ENCODE measurements at regions not wholly inside any gene's neighbourhood (a gene's known extent, or its start where the extent isn't known, plus 50 kb on each side); places are given as distances from the start of the nearest gene placed in this dataset.
"Not testable (repeated sequence)": the region's sequence is repeated elsewhere in the genome, so short reads cannot be mapped to it uniquely, and the experiment has no call there.

DNA sequence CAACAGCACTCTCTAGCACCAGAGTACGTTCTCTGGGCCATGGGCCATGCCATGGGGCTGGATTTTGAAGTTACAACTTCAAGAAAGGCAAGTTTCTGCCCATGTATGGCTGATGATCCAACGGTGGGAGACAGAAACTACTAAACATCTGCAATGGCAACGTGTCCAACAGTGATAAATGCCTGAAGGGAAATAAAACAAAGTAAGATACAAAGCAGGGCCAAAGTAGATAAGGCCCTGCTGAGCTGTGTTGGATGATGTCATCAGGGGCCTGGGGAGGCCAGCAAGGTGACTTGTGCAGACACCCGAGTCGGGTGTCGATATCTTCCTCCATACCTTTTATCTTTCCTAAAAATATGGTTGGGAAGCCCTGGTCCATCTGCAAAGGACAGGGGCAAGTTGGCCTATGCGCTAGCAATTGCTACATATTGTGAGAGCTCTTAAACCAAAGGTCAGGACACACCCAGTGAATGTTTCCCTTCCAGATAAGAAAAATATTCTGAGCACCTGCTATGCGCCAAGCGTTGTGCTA is 487.2 kb downstream of the MN1 start:
- no peak for DNase-seq (ENCODE audit: low read depth)

DNA sequence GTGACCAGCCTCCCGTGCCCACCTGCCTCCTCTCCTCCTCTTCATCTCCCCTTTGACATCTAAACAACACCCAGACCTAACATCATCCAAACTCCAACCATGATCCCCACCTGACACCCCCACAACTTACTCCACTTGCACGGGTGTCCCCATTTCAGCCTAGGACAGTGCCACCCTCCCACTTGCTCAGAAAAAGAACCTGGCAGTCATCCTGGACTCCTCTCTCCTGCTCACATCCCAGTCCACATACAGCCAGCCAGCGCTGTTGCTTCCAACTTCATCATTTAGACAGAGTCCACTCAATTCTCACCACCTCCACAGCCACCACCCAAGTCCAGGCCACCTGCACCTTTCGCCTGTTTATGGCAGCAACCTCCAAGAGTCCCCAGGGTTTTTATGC is 485.7 kb downstream of the MN1 start:
- no peak for DNase-seq (ENCODE audit: low read depth)

DNA sequence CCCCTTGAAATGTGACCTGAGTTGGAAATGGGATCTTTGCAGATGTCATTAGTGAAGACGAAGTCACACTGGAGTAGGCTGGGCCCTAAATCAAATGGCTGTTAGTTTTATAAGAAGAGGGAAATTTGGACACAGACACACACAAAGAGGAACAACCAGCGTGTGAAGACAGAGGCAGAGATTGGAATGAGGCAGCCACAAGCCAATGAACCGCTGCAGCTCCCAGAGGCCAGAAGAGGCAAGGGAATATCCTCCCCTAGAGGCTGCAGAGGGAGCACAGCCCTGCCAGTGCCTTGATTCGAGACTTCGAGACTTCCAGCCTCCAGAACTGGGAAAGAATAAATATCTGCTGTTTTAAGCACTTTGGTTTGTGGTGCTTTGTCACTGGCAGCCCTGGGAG is 484.5 kb downstream of the MN1 start:
- no peak for DNase-seq (ENCODE audit: low read depth)

DNA sequence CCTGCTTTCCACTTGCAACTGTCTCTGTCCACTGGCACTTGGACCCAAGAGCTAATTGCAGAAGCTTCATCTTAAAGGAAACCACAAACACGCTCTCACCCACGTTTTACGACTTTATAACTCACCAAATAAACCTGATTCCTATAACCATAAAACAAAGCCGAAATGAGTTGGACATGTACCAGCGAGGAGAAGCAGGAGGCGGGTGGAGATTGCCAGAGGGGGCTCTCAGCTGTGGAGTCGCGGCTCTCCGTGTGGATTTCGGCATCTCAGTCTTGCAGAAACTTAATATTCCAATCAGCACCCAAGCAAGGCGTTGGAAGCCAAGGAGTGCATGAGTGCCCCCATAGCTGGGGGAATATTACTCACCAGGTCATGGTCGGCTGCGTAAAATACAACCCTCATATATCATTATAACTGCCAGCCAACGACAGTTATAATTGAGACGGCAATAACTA is 483.6 kb downstream of the MN1 start:
- DNase-seq (ENCODE audit: low read depth) = no peak

DNA sequence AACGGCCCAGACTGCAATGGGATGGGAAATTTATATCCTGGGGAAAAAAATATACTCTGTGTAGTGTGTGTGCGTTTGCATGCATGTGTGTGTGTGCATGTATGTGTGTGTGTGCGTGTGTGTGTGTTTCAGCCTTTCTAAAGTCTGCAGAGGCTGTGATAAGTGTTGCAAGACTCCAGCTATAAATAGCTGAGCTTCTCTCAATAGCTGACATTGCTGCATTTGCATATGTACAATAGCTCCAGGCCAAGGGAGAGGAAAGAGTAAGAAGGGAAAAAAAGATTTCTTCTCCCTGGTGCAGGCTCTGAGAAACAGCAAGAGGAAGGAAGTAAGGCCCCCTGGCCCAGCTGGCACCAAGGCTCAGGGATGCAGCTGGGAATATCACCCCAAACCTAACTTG is 483.0 kb downstream of the MN1 start:
- no peak for DNase-seq (ENCODE audit: low read depth)

DNA sequence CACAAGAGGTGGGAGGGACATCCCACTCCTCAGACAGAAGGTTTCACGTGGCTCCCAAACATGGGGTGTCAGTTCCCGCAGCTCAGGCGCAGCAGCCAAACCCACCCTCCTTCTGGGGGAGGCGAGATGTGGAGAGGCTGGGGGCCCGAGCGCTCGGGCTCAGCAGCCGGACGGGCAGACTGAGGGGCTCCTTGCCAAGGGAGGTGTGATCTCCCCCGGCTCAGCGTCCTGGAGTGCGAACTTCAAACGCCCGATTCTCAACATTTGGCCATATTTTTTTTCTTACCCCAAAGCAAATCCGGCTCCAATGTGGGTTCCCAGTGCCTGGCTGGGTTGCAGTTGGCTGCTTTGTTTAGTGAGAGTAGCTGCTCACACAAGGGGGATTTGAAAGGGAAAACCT is 477.9 kb downstream of the MN1 start:
- DNase-seq (ENCODE audit: low read depth) = no peak

DNA sequence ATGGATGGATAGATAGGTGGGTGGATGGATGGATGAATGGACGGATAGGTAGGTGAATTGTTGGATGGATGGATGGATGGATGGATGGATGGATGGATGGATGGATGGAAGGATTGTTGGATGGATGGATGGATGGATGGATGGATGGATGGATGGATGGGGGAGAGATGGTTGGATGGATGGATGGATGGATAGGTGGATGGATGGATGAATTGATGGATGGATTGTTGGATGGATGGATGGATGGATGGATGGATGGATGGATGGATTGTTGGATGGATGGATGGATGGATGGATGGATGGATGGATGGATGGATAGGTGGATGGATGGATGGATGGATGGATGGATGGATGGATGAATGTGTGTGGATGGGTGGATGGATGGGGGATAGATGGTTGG is 476.6 kb downstream of the MN1 start:
- DNase-seq (ENCODE audit: low read depth) = not testable (repeated sequence)

DNA sequence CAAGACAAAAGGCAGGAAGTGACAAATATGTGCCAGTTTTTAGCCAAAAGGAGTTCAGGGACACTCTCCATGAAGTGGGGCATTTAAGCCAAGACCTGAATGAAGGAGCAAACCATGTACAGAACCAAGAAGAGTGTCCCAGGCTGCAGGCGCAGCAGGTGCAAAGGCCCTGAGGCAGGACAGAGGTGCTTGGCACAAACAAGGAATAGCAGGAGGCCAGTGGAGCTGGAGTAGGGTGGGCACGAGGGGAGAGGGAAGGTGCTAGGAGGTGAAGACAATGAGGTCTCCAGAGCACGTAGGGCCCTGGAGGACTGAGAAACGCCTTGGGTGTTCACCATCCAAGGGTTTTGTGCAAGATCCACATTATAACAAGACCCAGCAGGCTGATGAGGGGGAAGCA is 474.1 kb downstream of the MN1 start:
- DNase-seq (ENCODE audit: low read depth) = no peak

DNA sequence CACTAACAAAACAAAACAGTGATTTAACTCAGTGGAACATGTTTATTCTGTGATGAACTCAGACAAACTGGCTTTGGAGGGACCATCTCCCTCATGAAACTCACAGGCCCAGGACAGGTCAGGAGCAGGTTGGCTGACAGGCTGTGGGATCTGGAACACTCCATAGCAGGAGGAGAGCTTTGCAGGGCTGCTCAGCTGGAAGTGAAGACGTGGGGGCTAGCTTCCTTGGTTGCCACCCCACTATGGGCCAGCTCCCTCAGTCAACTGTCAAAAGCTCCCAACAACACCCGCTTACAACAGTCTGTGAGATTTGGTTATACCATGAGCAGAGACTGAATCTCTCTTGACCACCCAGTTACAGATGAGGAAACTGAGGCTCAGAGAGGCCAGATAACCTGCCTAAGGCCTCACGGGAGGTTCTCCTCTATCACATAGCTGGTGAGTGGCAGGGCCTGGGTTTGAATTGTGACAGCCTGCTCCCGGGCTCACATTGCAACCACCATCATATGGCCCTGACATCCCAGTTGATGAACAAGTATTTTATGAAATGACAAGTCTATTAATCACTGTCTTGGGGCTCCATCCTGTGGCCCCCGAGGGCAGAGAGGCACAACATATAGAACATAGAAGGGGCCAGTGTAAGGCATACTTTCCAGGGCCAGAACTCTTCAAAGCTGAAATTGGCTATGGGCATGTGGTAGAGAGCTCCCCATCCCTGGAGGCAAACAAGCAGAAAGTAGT is 473.4 kb downstream of the MN1 start:
- DNase-seq (ENCODE audit: low read depth) = no peak

DNA sequence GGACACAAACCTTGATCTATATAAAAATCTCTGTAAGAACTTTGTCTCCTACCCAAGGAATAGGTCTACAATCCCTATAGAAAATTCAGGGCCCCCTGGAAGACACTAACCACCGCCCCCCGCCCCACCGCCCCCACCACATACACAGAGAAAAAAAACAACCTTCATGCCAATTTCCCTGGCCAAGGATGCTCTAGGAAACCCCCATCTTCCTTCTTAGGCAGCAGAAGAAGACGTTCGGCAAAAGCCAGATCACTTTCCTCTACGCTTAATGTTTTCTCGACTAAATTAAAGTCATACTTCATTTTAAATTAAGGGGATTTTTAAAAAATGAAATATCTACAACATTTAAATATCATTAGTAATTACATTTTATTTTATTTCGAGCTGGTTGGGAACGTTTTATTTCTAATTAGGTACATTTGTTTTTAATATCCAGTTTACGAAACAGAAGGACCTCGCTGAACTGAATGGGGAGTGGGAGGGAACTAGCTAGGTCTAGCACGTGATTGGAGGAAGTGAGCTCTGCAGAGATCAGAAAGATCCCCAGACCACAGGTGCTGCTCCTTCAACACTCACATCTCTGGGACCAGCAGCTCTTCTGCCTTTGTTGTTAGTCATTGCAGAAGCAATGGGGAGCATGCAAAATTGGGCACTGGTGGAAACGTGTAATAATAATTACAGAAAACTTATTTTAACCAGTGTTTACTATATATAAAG is 472.3 kb downstream of the MN1 start:
- no peak for DNase-seq (ENCODE audit: low read depth)

DNA sequence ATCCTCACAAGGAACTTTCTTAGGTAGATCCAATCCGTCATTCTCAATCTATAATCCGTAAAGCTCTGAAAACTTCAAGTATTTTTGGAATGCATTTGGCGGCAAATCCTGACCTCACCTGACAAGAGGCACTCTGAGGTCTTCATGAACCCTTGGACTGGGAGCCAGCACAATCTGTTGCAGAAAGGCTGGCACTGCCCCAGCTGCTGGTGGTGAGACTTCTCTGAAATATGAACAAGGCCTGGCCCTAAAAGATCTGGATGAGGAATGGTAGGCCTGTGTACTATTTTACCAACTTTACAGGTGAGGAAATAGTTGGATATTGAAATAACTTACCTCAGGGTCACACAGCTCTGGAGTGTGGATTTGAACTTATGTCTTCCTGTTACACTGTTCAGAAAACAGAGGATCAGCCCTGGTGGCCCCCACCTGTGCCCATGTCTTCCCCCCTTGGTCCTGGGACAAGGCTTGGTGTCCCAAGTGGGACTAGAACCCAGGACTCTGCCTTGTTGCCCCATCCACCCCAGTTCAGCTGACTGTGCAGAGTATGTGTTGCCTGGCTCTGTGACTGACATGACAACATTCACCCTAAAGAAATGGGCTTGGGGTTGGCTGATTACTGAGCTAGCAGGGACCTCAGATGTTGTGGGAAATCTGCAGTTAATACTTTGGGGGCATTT is 471.4 kb downstream of the MN1 start:
- DNase-seq (ENCODE audit: low read depth) = no peak

DNA sequence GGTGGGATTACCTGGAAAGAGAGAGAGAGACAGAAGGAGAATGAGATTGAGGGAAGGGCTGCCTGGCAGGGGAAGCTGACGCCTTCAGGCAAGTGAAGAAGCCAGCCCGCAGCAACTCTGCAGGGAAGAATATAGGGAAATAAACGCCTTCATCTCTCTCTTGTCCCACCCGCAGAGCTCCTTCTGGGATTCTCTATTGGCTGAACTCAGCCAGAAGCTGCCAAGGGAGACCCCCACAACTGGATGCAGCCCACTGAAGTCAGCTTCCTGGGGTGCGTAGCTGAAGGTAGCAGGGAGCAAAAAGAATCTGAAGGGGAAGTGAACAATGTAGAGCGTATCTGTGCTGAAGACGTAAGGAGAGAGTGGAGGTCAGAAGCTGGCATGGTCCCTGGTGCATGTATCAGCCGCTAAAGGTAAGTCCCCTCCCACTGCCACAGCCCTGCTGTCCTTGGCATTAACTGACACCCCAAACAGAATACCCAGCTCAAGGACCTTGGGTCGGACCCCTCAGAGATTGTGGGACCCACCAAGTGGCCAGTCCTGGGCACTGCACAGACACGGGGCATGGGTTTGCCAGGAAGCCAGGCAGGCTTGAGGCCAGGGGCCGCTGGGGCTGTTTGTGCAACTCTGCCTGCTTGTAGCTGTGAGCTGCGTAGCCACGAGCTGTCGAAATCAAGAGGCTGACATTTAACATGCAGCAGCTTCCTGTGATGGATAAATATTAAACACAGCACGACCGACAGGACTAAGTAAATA is 469.9 kb downstream of the MN1 start:
- no peak for DNase-seq (ENCODE audit: low read depth)

DNA sequence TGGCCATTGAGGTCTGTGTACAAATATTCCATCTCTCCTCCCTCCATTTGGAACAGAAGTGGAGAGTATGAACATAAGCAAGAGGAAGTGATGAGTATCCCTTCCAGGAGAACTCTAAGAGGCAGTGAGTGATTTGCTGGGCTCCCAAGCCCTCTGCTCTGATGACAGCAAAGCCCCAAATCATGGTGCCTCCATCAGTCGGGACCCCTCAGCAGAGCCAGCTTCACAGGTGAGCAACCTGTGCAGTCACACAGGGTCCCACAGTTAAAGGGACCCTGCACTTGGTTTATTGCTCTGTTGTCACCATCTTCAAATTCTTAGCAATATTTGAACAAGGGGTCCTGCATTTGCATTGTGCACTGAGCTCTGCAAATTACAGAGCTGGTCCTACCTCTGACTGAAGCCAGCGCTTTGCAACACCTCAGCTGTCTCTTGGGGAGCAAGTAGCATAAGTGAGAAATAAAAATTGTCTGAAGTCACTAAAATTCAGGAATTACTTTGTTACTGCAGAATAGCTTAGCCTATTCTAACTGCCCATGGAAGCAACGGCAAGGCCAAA is 466.4 kb downstream of the MN1 start:
- DNase-seq (ENCODE audit: low read depth) = no peak

DNA sequence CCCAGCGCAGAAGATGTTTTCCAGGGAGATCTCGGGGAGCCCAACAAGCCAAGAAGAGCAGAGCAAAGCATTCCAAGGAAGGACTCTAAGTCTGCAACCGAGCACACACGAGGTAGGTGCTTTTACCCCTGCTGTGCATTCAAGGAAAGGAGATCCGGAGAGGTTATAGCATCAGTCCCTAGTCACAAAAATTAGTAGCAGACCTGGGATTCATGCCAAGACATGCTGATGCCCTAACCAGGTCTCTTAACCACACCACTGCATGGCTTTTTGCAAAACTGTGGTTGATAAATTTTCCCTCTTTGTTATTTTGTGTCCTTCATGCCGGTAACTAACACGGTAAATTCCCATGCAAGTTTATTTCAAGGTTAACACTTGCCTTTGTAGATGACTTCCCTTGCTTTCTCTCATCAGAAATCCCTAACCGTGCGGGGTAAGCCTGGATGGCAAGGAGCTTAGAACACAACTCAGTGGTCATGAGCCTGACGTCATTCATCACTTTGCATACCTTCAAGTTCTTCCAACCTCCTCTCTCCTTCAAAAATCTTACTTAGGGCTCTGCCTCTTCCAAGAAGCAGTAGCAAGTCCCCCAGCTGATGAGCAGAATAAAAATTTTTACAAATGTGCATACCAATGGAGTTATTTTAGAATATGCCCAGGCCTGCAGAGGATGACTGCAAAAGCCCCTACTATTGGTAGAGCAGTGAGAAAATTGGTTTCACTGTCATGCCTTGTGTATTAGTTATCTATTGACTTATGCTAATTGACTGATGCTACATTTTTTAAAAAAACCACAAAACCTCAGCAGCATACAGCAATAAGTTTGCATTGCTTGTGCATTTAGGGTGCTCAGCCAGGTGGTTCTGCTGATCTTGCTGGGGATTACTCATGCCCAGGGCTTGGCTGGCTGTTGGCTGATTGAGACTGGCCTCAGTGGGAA is 465.1 kb downstream of the MN1 start:
- no peak for DNase-seq (ENCODE audit: low read depth)

DNA sequence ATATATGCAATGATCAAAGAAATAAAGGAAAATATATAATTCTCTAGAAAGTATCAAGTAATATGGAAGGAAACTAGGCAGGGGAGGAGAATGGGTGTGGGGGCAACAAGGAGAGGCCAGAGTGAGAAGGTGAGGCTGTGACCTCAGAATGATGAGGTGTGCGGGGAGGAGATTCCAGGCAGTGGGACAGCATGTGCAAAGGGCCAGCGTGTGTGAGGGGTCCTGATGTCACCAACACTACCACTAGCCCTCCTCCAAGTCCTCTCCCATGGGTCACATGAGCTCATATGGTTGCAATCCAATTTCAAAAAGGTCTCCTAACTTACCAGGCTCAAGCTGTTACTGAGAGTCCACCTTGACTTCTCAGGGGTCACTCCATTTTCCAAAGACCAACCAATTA is 463.9 kb downstream of the MN1 start:
- no peak for DNase-seq (ENCODE audit: low read depth)

DNA sequence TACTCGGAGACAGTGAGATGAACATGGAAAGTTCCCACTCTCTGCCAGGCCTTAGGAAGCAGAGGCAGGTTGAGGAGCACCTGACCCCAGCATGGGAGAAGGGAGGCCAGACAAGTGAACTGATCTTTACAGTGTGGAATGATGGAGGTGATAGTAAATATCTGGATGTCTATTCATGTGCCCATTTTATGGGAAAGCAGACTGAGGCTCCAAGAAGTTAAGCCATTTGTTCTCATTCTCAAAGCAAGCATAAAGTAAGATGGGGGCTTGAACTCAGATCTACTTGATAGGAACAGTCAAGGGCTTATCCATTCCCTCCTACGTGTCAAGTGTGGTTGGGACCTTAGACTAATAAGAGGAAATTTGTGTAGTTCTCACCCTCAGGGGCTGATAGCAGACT is 461.5 kb downstream of the MN1 start:
- no peak for DNase-seq (ENCODE audit: low read depth)

DNA sequence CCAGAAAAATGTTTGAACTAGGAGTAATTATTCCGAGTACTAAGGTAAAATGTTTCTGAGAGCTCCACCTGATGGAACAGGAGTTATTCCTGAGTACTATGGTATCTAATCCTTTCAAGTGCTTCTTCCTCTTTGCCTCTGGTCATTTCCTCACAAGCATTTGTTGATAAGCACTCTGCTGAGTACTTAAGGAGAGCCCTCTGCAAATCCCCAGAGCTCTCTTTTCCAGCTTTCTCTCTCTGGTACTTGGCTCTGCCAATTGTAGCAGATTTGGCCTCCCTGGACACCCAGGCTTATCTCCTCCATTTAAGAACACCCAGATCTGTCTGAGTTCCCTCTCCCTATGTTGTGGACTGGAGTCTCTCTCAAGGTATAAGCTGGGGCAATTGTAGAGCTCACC is 457.0 kb downstream of the MN1 start:
- DNase-seq (ENCODE audit: low read depth) = no peak

DNA sequence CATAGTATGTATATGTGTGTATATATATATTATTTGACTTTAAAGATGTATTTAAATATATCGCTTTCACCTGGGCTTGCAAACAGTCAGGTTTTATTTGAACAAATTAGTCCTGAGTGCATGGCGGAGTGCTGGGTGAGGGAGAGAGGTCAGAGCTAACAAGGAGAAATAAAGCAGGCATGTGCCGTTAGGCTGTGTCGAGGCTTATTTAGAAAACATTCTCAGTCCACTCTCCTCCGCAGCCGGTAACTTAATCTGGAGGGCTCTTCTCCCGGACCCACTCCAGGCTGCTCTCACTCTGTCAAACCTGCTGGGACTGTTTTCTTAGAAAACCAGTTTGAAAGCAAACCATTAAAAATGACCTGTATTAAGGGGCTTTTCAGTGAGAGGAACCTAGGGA is 455.9 kb downstream of the MN1 start:
- DNase-seq (ENCODE audit: low read depth) = no peak

DNA sequence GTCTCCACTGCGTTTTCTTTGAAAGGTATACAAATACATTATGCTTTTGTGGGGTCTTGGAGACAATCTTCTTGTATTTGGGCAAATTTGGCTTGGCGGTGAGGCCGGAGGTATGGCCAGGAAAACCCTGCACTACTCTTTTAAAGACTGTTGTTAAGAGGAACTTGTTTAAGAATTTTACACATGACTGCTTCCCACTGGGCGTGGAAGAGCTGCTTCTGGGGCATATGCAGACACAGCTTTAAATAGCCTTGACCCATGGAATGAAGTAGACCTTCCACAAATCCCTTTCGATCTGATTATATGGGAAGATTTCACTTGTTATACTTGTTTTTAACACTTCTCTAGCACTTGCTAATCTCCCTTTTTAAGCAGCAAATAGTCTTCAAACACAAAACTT is 453.6 kb downstream of the MN1 start:
- no peak for DNase-seq (ENCODE audit: low read depth)

DNA sequence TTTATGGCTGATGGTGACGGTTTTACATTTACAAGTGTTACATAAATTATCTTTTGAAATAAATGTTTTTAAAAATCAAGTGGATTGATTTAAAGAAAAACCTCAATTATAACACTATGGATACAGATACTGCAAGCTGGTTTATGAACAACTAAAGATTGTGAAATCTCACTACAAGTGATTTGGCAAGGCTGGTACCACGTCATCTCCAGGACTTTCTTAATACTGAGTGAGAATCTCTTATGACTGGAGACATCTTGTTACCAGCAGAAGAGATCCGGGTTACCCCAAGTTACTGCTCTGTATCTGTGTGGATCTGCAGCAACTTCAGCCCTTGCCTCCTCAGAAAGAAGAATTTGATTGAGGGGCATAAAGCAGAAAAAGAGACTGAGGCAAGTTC is 452.9 kb downstream of the MN1 start:
- no peak for DNase-seq (ENCODE audit: low read depth)

DNA sequence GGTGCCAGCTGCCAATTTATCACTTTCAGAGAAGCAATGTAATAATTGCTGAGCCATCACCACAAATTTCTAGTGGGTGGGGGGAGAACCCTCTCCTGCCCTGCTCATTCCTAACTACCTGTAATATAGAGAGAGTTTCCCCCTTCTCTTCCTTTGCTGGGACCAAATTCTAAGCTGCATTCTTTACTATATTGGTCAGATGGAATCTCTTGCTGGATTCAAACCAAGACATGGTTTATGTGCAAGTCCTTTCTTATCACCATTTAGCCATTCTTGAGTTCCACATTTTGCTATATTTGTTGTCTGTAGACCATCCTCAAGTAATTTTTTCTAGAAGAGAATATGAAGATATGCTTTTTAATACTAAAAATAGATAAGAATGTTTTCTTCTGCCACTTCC is 452.1 kb downstream of the MN1 start:
- no peak for DNase-seq (ENCODE audit: low read depth)

Data from stimulated activated CD8-positive, alpha-beta memory T cell treated with anti-CD3 and anti-CD28 coated beads, Interleukin-4, amount 100 ng/mL, for 24 hours (primary cell).